ENCODE measurements at regions not wholly inside any gene's neighbourhood (a gene's known extent, or its start where the extent isn't known, plus 50 kb on each side); places are given as distances from the start of the nearest gene placed in this dataset.

DNA sequence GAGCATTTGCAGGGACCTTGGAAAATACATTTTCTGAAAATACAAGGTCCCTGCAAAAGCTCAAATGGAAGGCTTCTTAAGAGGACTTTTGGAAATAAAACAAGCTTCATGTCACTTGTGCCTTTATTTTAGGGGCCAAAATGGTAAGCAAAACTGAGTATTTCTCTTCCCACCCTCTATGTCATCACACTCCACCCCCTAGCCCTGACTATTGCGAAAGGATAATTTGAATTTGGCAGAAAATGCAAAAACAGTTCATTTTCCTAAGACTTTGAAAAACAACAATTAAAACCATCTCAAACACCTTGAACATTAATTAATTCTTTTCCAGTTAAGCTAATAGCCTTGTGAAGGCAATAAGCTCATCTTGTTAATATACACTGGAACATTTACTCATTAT, 201.7 kb downstream of the TM2D1 start:
- TF ChIP-seq YY1 (IDR thresholded peaks at IDR 0.05; ENCODE audit: insufficient read depth, insufficient read length) (no peak), ZNF274 (IDR thresholded peaks at IDR 0.05; ENCODE audit: low read depth, low read length) (no peak), SUZ12 (IDR thresholded peaks at IDR 0.05; ENCODE audit: extremely low read depth, insufficient read depth, insufficient read length) (no peak)
